HL-60 (cell line): ENCODE measurements at regions not wholly inside any gene's neighbourhood (a gene's known extent, or its start where the extent isn't known, plus 50 kb on each side); places are given as distances from the start of the nearest gene placed in this dataset.

Experiments used
- POLR2AphosphoS5 ChIP-seq: IDR thresholded peaks from 2 replicates; pipeline ENCODE4 v1.6.1; 2012; ENCODE audit warnings: low read depth
- TF ChIP-seq, protein P1 (sequence below): IDR thresholded peaks from one replicate; pipeline ENCODE4 v1.5.1; 2011; ENCODE audit warnings: low read length, control low read depth, inconsistent platforms; ENCODE audit not compliant: insufficient read depth

DNA sequence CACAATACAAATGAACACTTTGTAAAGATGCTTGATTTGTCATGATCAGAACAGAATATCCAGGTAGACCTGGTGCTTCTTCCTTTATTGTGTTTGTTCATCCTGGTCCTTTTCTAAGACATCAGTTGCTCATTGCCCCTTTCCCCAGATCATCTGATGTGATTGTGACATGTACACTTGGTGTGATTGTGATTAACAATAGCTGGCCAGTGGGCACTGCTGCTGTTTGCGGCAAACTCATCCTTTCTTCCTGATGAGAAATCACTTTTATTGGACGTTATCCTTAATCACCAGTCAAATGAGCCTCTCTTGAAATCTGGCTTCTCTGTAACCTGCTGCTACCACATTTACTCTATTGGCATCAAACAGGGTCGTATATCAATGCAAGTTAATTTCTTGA, 135.1 kb downstream of the PCDH7 start:
- TF ChIP-seq, protein P1, sequence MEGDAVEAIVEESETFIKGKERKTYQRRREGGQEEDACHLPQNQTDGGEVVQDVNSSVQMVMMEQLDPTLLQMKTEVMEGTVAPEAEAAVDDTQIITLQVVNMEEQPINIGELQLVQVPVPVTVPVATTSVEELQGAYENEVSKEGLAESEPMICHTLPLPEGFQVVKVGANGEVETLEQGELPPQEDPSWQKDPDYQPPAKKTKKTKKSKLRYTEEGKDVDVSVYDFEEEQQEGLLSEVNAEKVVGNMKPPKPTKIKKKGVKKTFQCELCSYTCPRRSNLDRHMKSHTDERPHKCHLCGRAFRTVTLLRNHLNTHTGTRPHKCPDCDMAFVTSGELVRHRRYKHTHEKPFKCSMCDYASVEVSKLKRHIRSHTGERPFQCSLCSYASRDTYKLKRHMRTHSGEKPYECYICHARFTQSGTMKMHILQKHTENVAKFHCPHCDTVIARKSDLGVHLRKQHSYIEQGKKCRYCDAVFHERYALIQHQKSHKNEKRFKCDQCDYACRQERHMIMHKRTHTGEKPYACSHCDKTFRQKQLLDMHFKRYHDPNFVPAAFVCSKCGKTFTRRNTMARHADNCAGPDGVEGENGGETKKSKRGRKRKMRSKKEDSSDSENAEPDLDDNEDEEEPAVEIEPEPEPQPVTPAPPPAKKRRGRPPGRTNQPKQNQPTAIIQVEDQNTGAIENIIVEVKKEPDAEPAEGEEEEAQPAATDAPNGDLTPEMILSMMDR = no peak
- no peak for TF ChIP-seq POLR2AphosphoS5
